ENCODE measurements at regions not wholly inside any gene's neighbourhood (a gene's known extent, or its start where the extent isn't known, plus 50 kb on each side); places are given as distances from the start of the nearest gene placed in this dataset.

DNA sequence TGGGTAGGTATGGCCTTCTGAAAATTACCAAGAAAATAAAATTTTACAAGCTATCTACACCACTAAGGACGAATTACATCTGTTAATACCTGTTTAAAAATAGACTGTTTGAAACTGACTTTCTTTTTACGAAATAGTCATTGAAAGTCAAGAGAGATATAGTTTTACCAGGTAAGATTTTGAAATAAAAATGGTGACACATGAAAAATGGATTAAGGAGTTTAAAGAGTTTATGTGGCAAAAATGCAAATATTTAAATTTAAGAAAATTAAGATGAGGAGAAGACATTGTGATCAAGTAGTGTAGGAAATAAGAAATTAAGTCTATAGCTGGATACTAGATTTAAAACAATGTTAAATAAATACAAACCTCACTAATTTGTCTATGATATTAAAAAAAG lies 271.5 kb downstream of the TRIB2 start:
- Histone ChIP-seq H4K20me1 (ENCODE audit: control insufficient read depth, insufficient read depth) (no peaks in the 10 kb centered on the region), H3K4me1 (ENCODE audit: control insufficient read depth, insufficient read depth, low read length) (no peaks in the 10 kb centered on the region), H3K4me2 (ENCODE audit: control insufficient read depth, insufficient read depth) (no peak overlapping the region), H3K79me2 (ENCODE audit: control insufficient read depth, insufficient read depth, low read length) (no peaks in the 10 kb centered on the region), H2AFZ (ENCODE audit: control insufficient read depth, low read depth, low read length) (no peak overlapping the region), H3K27ac (ENCODE audit: control insufficient read depth, insufficient read depth) (no peak overlapping the region), H3K27me3 (replicated peaks in 1 of 2; ENCODE audit: control insufficient read depth in 2 of 2, insufficient read depth in 2 of 2, low read length in 1 of 2) (peaks cover 0 to 2% of the 10 kb centered on the region in 2 experiments; a peak in 3 of 4 replicates), H3K9me3 (replicated peaks; ENCODE audit: control insufficient read depth, insufficient read depth, low read length) (no peaks in the 10 kb centered on the region), H3K9ac (ENCODE audit: control insufficient read depth, insufficient read depth, low read length) (no peak overlapping the region), H3K36me3 (ENCODE audit: control insufficient read depth in 2 of 2, insufficient read depth in 2 of 2, low read length in 1 of 2) (no peaks in the 10 kb centered on the region), H3K4me3 (no peak overlapping the region)
- CTCF ChIA-PET = no interaction called here
- ATAC-seq (no peak), FAIRE-seq (no peak), DNase-seq (ENCODE audit: low read depth, low spot score) (no peak)
- POLR2A ChIA-PET = no interaction called here
- 19% methylated on average over 2 of the region's 2 CpGs for WGBS (ENCODE audit: insufficient coverage, insufficient replicate concordance, low lambda C conversion rate, missing lambda C conversion rate)
- in situ Hi-C loops (cut with MboI) = no loop called here
- SMC1A ChIA-PET (ENCODE audit: uncharacterized antibody, unreplicated experiment) = no interaction called here
- no TSS peak for BruUV-seq (replicated peaks)
- RAD21 ChIA-PET (ENCODE audit: unreplicated experiment) = no interaction called here
- intact Hi-C loops (cut with micrococcal nuclease; ENCODE audit: unreplicated experiment) = no loop called here
- no peak for TF ChIP-seq SREBF1 (IDR thresholded peaks at IDR 0.05; ENCODE audit: low read length)
- TF ChIP-seq, protein P1, sequence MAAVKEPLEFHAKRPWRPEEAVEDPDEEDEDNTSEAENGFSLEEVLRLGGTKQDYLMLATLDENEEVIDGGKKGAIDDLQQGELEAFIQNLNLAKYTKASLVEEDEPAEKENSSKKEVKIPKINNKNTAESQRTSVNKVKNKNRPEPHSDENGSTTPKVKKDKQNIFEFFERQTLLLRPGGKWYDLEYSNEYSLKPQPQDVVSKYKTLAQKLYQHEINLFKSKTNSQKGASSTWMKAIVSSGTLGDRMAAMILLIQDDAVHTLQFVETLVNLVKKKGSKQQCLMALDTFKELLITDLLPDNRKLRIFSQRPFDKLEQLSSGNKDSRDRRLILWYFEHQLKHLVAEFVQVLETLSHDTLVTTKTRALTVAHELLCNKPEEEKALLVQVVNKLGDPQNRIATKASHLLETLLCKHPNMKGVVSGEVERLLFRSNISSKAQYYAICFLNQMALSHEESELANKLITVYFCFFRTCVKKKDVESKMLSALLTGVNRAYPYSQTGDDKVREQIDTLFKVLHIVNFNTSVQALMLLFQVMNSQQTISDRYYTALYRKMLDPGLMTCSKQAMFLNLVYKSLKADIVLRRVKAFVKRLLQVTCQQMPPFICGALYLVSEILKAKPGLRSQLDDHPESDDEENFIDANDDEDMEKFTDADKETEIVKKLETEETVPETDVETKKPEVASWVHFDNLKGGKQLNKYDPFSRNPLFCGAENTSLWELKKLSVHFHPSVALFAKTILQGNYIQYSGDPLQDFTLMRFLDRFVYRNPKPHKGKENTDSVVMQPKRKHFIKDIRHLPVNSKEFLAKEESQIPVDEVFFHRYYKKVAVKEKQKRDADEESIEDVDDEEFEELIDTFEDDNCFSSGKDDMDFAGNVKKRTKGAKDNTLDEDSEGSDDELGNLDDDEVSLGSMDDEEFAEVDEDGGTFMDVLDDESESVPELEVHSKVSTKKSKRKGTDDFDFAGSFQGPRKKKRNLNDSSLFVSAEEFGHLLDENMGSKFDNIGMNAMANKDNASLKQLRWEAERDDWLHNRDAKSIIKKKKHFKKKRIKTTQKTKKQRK (IDR thresholded peaks at IDR 0.05; ENCODE audit: low read depth, low read length) = no peak

DNA sequence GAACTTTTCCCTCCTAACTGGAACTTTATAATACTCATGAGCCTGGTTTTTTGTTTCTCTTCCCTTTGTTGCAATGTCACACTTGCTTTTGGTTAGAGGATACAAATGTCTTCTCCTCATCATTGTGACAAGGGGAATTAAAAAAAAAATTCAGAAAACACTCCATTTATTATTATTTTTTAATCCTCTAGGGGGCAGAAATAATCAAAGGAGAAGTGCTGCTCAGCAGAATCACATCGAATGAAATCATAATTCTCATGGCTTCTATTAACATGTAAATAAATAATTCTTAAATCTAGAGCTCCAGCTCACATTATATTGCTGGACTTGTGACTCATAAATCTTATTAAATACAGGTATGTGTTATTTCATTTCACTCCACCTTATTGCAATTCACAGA lies 273.8 kb downstream of the TRIB2 start:
- in situ Hi-C loops (cut with MboI) = no loop called here
- no peak for FAIRE-seq
- Histone ChIP-seq H3K4me3 (no peak overlapping the region), H4K20me1 (ENCODE audit: control insufficient read depth, insufficient read depth) (no peaks in the 10 kb centered on the region), H3K27me3 (replicated peaks in 1 of 2; ENCODE audit: control insufficient read depth in 2 of 2, insufficient read depth in 2 of 2, low read length in 1 of 2) (no peaks in the 10 kb centered on the region), H2AFZ (ENCODE audit: control insufficient read depth, low read depth, low read length) (no peak overlapping the region), H3K9me3 (replicated peaks; ENCODE audit: control insufficient read depth, insufficient read depth, low read length) (no peaks in the 10 kb centered on the region), H3K27ac (ENCODE audit: control insufficient read depth, insufficient read depth) (no peak overlapping the region), H3K9ac (ENCODE audit: control insufficient read depth, insufficient read depth, low read length) (no peak overlapping the region), H3K79me2 (ENCODE audit: control insufficient read depth, insufficient read depth, low read length) (no peaks in the 10 kb centered on the region), H3K4me2 (ENCODE audit: control insufficient read depth, insufficient read depth) (no peak overlapping the region), H3K4me1 (ENCODE audit: control insufficient read depth, insufficient read depth, low read length) (no peaks in the 10 kb centered on the region), H3K36me3 (ENCODE audit: control insufficient read depth in 2 of 2, insufficient read depth in 2 of 2, low read length in 1 of 2) (no peaks in the 10 kb centered on the region)
- DNase-seq (ENCODE audit: low read depth, low spot score) = no peak
- no peak for TF ChIP-seq TBL1XR1 (IDR thresholded peaks at IDR 0.05; ENCODE audit: low read depth, low read length)
- no peak for TF ChIP-seq MTA3 (IDR thresholded peaks at IDR 0.05; ENCODE audit: borderline replicate concordance, low read length)
- TF ChIP-seq, protein P2, sequence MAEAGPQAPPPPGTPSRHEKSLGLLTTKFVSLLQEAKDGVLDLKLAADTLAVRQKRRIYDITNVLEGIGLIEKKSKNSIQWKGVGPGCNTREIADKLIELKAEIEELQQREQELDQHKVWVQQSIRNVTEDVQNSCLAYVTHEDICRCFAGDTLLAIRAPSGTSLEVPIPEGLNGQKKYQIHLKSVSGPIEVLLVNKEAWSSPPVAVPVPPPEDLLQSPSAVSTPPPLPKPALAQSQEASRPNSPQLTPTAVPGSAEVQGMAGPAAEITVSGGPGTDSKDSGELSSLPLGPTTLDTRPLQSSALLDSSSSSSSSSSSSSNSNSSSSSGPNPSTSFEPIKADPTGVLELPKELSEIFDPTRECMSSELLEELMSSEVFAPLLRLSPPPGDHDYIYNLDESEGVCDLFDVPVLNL (IDR thresholded peaks at IDR 0.05; ENCODE audit: low read depth, low read length) = no peak
- TF ChIP-seq MTA2 (IDR thresholded peaks at IDR 0.05; ENCODE audit: low read depth) = no peak
- no peak for TF ChIP-seq POLR2AphosphoS5 (IDR thresholded peaks at IDR 0.05; ENCODE audit: low read length)
- ChIA-PET POLR2A (no interaction called here), CTCF (interaction anchor here (0.6 to 2.7 kb wide), 4 partner anchors 11 to 345 kb away, joined by 3 to 11 read pairs (median 7); no protein-coding TSS in a partner anchor), RAD21 (ENCODE audit: unreplicated experiment) (no interaction called here), SMC1A (ENCODE audit: uncharacterized antibody, unreplicated experiment) (no interaction called here)
- WGBS (ENCODE audit: insufficient coverage, insufficient replicate concordance, low lambda C conversion rate, missing lambda C conversion rate) = 0% methylated on average over 1 of the region's 1 CpG
- ATAC-seq = no peak
- intact Hi-C loops (cut with micrococcal nuclease; ENCODE audit: unreplicated experiment) = no loop called here
- no TSS peak for BruUV-seq (replicated peaks)
